HUES48 (cell line): ENCODE measurements at regions not wholly inside any gene's neighbourhood (a gene's known extent, or its start where the extent isn't known, plus 50 kb on each side); places are given as distances from the start of the nearest gene placed in this dataset.
"Not testable (repeated sequence)": the region's sequence is repeated elsewhere in the genome, so short reads cannot be mapped to it uniquely, and the experiment has no call there.

Source experiments
- H3K27ac ChIP-seq: one replicate; pipeline ENCODE4 v1.7.0; 2013; ENCODE audit warnings: low read depth, low read length, inconsistent platforms
- H3K27me3 ChIP-seq: 2 replicates; pipeline ENCODE4 v1.6.1; 2013; ENCODE audit warnings: mild to moderate bottlenecking, low read length; ENCODE audit not compliant: control insufficient read depth, insufficient read depth
- H3K36me3 ChIP-seq: 2 replicates; pipeline ENCODE4 v1.6.1; 2013; ENCODE audit warnings: low read length; ENCODE audit not compliant: control insufficient read depth, insufficient read depth
- H3K4me1 ChIP-seq: 2 replicates; pipeline ENCODE4 v1.6.1; 2013; ENCODE audit warnings: mild to moderate bottlenecking, low read length; ENCODE audit not compliant: control insufficient read depth, insufficient read depth
- H3K4me3 ChIP-seq: 2 replicates; pipeline ENCODE4 v1.5.1; 2013; ENCODE audit warnings: mild to moderate bottlenecking, low read depth, low read length
- H3K9ac ChIP-seq: 2 replicates; pipeline ENCODE4 v1.6.1; 2013; ENCODE audit warnings: mild to moderate bottlenecking, low read depth, low read length, moderate library complexity
- H3K9me3 ChIP-seq: 2 replicates; pipeline ENCODE4 v1.6.1; 2013; ENCODE audit warnings: low read length; ENCODE audit not compliant: control insufficient read depth, insufficient read depth

DNA sequence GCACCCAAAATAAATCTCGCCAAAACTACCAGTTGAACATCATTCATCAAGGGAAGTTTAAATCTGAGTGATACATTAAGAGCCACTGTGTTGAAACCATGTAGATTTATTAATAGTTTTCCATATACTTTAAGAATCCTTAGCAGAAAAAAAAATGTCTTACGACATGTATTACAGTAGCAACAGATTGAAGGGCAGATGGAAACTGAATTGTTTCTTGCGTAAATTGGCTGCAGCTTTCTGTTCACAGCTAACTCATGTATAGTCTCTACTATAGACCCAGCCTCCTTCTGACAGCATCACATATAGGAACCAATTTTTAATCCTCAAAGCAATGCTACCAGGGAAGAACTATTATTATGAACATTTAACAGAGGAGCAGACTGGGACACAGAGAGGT is 195.2 kb upstream of the PUDP start:
- no peak overlapping the region for H3K9ac ChIP-seq

DNA sequence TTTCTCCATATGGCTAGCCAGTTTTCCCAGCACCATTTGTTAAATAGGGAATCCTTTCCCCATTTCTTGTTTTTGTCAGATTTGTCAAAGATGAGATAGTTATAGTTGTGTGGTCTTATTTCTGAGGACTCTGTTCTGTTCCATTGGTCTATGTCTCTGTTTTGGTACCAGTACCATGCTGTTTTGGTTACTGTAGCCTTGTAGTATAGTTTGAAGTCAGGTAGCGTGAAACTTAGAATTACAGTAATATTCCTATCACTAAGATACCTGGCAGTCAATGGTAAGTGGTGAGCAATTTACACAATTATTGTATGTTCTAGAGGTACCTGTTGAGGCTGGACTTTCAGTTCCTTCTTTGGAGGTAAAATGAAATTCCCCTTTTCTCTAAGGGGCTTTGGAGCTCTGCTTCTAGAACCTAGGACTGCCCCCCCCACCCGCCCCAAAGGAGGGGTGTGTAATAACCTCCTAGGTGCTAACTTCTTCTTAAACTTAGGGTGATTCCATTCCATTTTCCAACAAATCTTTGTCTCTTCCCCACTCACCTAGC is 187.9 kb upstream of the PUDP start:
- not testable (repeated sequence) for H3K9ac ChIP-seq, H3K27ac ChIP-seq, H3K27me3 ChIP-seq, H3K36me3 ChIP-seq, H3K4me1 ChIP-seq, H3K4me3 ChIP-seq, H3K9me3 ChIP-seq

More for the DNA sequence above, 195.2 kb upstream of the PUDP start:
- Histone ChIP-seq H3K9me3 (no peaks in the 10 kb centered on the region), H3K36me3 (no peaks in the 10 kb centered on the region), H3K27ac (no peak overlapping the region), H3K4me3 (no peak overlapping the region), H3K4me1 (peaks cover 8% of the 10 kb centered on the region; the same call in 1 of the 2 replicates), H3K27me3 (no peaks in the 10 kb centered on the region)

DNA sequence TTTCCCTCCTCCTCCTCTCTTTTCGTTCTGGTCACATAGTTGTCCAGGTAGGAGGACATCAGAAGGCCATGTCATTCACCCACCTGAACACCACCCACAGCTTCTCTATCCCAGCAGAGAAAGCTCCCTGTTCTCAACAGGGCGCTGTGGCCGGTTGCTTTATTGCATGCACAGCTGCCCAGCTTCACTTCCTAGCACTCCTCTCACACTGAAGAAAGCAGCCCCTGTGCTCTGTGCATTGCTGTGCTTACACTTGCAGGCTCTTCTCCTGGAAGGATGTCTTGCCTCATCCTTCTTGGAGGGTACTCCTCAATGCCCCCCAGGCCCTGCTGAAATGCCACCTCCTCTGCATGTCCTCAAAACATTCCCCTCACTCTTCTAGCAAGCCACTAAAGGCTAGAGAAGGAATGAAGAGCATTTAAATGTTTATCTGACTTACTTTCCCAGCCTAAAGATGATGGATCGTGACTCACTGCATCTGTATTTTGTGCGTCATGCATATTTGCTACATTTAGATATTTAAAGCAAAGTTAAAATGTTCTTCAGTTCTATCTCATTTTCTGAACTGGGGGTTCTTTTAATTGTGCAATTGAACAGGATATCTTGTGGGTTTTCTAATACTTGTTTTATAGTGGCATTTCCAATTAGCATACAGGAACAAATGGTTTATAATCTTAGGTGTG is 186.4 kb upstream of the PUDP start:
- Histone ChIP-seq H3K9me3 (no peaks in the 10 kb centered on the region), H3K36me3 (no peaks in the 10 kb centered on the region), H3K4me1 (no peaks in the 10 kb centered on the region), H3K4me3 (no peak overlapping the region), H3K27ac (no peak overlapping the region), H3K27me3 (no peaks in the 10 kb centered on the region), H3K9ac (no peak overlapping the region)

DNA sequence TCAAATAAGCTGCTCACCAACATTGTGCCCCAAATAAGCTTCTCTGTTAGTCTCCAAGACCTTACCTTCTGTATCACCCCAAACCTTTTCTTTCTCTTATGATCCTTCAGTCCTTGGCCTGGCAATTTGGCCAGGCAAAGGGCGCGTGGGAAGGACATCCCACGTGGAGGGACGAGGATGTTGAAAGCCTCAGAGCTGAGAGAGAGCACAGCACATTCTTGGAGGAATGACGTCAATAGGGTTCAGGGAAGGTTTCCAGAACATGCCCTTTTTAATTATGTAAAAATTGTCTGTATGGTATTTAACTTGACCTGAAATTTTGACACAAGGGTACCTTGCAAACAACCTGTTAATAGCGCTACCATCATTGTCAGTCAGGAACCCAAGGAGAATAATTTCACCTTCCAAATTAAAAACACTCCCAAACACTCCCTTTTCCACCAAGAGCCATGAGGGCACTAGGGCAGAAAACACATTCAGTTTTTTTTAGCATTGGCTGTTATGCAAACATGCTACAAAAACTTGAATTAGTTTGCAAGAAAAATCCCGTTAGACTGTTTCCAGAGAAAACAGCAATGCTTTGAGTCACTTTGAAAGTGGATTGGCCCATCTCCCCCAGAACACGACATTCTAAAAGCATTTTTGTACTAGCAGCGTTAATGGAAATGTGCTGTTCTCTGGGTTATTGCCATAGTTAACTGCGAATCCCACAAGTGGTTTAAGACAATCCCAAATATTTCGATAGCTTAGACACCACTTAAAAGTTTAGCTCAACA is 183.2 kb upstream of the PUDP start:
- Histone ChIP-seq H3K36me3 (no peaks in the 10 kb centered on the region), H3K9me3 (no peaks in the 10 kb centered on the region), H3K4me1 (no peaks in the 10 kb centered on the region), H3K4me3 (no peak overlapping the region), H3K27me3 (no peaks in the 10 kb centered on the region), H3K9ac (no peak overlapping the region), H3K27ac (no peak overlapping the region)

DNA sequence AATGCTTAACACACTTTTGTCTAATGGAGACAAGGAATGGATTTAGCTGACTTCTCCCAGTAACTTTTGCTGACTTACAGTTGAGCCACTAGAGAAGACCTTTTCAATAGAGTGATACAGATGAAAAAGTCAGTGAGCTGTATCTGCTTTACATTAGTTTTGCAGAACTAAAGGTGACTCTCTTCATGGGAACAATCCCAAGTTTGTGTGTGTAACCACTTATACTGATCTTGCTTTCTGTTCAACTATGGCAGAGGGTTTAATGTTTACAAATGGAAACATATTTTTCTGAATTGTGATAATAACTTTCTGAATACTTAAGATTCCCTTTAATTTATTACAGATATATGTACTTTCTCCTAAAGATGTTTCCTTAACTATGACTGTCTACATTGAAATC is 182.6 kb upstream of the PUDP start:
- no peaks in the 10 kb centered on the region for H3K36me3 ChIP-seq
- H3K4me3 ChIP-seq: no peak overlapping the region
- no peak overlapping the region for H3K27ac ChIP-seq
- no peaks in the 10 kb centered on the region for H3K27me3 ChIP-seq
- H3K4me1 ChIP-seq: no peaks in the 10 kb centered on the region
- H3K9me3 ChIP-seq: no peaks in the 10 kb centered on the region
- no peak overlapping the region for H3K9ac ChIP-seq

DNA sequence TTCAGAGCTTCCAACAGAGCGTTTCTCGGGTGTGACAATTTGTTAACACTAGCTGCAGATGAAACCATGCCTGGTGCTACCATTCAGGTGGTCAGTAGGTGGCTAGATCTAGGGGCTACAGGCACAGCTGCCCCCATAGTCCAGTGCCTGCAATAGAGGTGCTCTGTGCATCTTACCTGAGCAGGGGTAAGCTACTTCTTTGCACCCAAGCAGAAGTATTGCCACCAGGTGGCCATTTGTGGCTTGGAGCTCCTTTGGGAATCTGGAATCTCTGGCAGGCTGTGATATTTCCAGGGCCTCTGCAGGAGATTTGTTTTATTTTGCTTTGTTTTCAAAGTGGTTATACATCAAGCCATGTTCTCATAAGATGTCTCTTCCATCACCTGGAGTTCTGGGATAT is 170.7 kb upstream of the PUDP start:
- Histone ChIP-seq H3K27ac (no peak overlapping the region), H3K4me3 (no peak overlapping the region), H3K36me3 (no peaks in the 10 kb centered on the region), H3K4me1 (peaks cover 8% of the 10 kb centered on the region; the same call in 1 of the 2 replicates), H3K9me3 (no peaks in the 10 kb centered on the region), H3K27me3 (no peaks in the 10 kb centered on the region), H3K9ac (no peak overlapping the region)

DNA sequence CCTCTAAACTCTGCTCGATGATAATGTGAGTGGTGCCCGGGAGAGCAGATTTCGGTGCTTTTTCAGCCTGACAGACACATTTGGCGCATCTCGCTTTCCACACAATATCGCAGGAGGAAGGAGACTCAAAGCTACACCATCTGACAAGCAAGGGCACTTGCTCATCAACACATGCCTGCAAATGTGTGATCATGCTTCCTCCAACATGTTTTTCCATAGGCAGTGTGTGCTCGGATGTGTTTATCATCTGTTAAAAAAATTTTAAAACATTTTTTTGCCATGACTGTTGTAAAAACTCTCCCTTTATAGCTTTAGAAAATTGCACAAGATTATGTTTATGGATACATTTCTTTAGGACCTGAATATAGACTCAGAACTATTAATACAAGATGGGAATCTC is 170.3 kb upstream of the PUDP start:
- Histone ChIP-seq H3K27me3 (no peaks in the 10 kb centered on the region), H3K4me1 (peaks cover 8% of the 10 kb centered on the region; the same call in 1 of the 2 replicates), H3K27ac (no peak overlapping the region), H3K9ac (no peak overlapping the region), H3K36me3 (no peaks in the 10 kb centered on the region), H3K9me3 (no peaks in the 10 kb centered on the region), H3K4me3 (no peak overlapping the region)

DNA sequence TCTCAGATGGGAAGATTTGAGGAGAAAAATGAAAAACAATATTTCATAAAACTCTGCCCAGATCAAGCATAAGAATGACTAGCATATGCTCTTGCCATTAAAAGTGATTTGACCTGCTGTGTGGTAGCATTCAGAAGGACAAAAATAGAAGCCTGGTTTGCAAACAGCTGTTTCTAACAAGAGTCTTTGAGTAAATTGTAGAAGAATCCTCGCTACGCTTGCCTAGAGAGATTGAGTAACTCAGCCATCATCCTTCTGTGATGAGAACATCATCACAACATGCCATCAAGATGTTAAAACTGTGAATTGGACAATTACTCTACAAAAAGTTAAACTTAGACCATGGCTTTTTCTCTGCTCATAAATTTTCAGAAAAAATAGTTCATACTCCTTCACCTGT is 168.9 kb upstream of the PUDP start:
- Histone ChIP-seq H3K4me3 (no peak overlapping the region), H3K4me1 (peaks cover 6% of the 10 kb centered on the region; the same call in 1 of the 2 replicates), H3K9ac (no peak overlapping the region), H3K27ac (no peak overlapping the region), H3K36me3 (no peaks in the 10 kb centered on the region), H3K27me3 (no peaks in the 10 kb centered on the region), H3K9me3 (no peaks in the 10 kb centered on the region)

DNA sequence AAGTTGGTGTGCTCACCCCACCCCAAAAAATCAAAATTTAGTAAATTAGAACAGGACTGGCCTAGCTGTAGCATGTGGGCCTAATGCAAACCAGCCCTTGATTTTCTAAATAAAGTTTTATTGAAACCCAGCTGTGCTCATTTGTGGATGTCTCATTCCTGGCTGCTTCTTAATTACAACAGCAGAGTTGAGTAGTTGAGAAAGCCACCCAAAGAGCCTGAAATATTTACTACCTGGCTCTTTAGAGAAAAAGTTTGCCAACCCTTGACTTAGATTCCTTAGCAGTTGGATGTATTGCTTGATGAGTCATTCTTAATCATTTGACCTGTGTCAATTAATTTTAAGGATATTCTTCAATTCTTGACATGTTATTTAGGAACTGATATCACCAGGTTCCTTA is 168.3 kb upstream of the PUDP start:
- Histone ChIP-seq H3K36me3 (no peaks in the 10 kb centered on the region), H3K27ac (no peak overlapping the region), H3K27me3 (no peaks in the 10 kb centered on the region), H3K9ac (no peak overlapping the region), H3K9me3 (no peaks in the 10 kb centered on the region), H3K4me3 (no peak overlapping the region), H3K4me1 (no peaks in the 10 kb centered on the region)

DNA sequence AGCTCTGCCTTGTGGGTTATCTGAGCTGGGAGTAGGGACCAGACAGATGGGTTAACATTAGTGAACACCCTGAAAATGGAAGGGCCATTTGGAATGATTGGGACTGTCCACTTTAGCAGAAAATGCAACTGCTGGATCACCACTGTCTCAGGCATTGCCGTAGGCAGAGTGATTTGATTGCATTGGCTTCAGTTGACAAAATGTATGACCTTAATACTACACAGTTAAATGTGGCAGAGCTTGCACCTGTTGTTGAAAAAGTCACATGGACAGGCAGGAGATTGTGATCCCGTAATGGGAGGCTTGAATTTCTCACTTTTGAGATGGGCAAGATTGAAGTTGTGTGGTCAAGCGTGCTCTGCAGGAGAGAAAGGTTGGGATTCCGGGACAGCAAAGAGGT is 166.5 kb upstream of the PUDP start:
- Histone ChIP-seq H3K27ac (no peak overlapping the region), H3K9me3 (no peaks in the 10 kb centered on the region), H3K36me3 (no peaks in the 10 kb centered on the region), H3K9ac (no peak overlapping the region), H3K27me3 (no peaks in the 10 kb centered on the region), H3K4me3 (no peak overlapping the region), H3K4me1 (no peaks in the 10 kb centered on the region)

DNA sequence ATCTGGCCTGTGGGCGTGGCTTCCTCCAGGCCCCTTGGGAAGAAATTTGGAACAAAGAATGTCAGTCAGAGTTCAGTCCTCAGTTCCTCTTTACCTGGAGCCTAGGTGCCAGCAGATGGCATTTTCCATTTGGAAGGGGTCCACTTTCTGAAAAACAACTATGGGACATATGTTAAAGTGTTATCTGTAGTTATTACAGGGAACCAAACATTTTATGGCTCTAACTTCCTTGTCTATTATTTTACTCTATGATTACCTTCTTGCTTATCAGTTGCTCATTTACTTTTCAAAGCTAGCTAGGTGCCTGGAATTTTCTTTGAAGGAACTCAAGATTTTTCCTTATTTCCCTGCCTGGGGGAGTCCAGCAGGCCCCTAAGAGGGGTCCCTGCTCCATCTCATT is 159.8 kb upstream of the PUDP start:
- no peak overlapping the region for H3K9ac ChIP-seq
- no peaks in the 10 kb centered on the region for H3K27me3 ChIP-seq
- H3K9me3 ChIP-seq: no peaks in the 10 kb centered on the region
- no peak overlapping the region for H3K4me3 ChIP-seq
- no peaks in the 10 kb centered on the region for H3K4me1 ChIP-seq
- H3K36me3 ChIP-seq: no peaks in the 10 kb centered on the region
- no peak overlapping the region for H3K27ac ChIP-seq
